ACC112 (cell line): ENCODE measurements at regions not wholly inside any gene's neighbourhood (a gene's known extent, or its start where the extent isn't known, plus 50 kb on each side); places are given as distances from the start of the nearest gene placed in this dataset.
"Not testable (repeated sequence)": the region's sequence is repeated elsewhere in the genome, so short reads cannot be mapped to it uniquely, and the experiment has no call there.

ENCODE experiments used
- H2AFZ ChIP-seq: fragments of 200-600 bp; sonication (generic); one replicate; pipeline ENCODE4 v1.6.0; 2017; ENCODE audit warnings: antibody characterized with exemption, low read length; ENCODE audit not compliant: unreplicated experiment
- H3K27ac ChIP-seq: fragments of 200-600 bp; sonication (generic); 2 replicates; pipeline ENCODE4 v1.5.1; 2014; ENCODE audit warnings: low read depth, mild to moderate bottlenecking, antibody characterized with exemption, low read length, moderate library complexity
- H3K27me3 ChIP-seq: fragments of 200-600 bp; sonication (generic); 2 replicates; pipeline ENCODE4 v1.6.1; 2014; ENCODE audit warnings: mild to moderate bottlenecking, antibody characterized with exemption, low read length, moderate library complexity, mixed read lengths; ENCODE audit not compliant: insufficient read depth
- H3K36me3 ChIP-seq: fragments of 200-600 bp; sonication (generic); 2 replicates; pipeline ENCODE4 v1.6.1; 2016; ENCODE audit warnings: mild to moderate bottlenecking, antibody characterized with exemption, low read length, moderate library complexity, mixed read lengths; ENCODE audit not compliant: insufficient read depth
- H3K4me1 ChIP-seq: fragments of 200-600 bp; sonication (generic); one replicate; pipeline ENCODE4 v1.6.1; 2016; ENCODE audit warnings: low read length, mixed read lengths; ENCODE audit not compliant: insufficient read depth, unreplicated experiment, control insufficient read depth
- H3K4me3 ChIP-seq: fragments of 200-600 bp; sonication (generic); 2 replicates; pipeline ENCODE4 v1.5.1; 2014; ENCODE audit warnings: mild to moderate bottlenecking, low read depth, low read length
- H3K79me2 ChIP-seq: fragments of 200-600 bp; sonication (generic); one replicate; pipeline ENCODE4 v1.6.0; 2016; ENCODE audit warnings: low read length; ENCODE audit not compliant: control insufficient read depth, unreplicated experiment, insufficient read depth

GRCh38 chr7:142636751-142637150 is 112.5 kb upstream of the PRSS1 start:
- Histone ChIP-seq H3K36me3 (no peaks in the 10 kb centered on the region), H2AFZ (no peak overlapping the region), H3K27ac (no peak overlapping the region), H3K4me1 (no peaks in the 10 kb centered on the region), H3K27me3 (peaks cover 54% of the 10 kb centered on the region), H3K4me3 (no peak overlapping the region), H3K79me2 (no peaks in the 10 kb centered on the region)

GRCh38 chr7:142636107-142636506 is 113.2 kb upstream of the PRSS1 start:
- not testable (repeated sequence) for H3K4me1 ChIP-seq, H3K27ac ChIP-seq, H2AFZ ChIP-seq, H3K4me3 ChIP-seq, H3K36me3 ChIP-seq, H3K79me2 ChIP-seq
- H3K27me3 ChIP-seq, result peaks cover 54% of the 10 kb centered on the region

- 0 out of 2 replicates have a peak, but pooled peaks cover 2% of the 10 kb centered on the region for H3K36me3 ChIP-seq
- no peaks in the 10 kb centered on the region for H3K79me2 ChIP-seq
- H2AFZ ChIP-seq, result no peak overlapping the region
- H3K4me1 ChIP-seq, result peaks cover 8% of the 10 kb centered on the region
- no peak overlapping the region for H3K4me3 ChIP-seq
- no peak overlapping the region for H3K27ac ChIP-seq
- H3K27me3 ChIP-seq, result peaks cover 31% of the 10 kb centered on the region
These were observed 116.8 kb upstream of the PRSS1 start for GRCh38 chr7:142632271-142633134.

GRCh38 chr7:142629588-142630260 is 119.5 kb upstream of the PRSS1 start:
- no peak overlapping the region for H3K4me3 ChIP-seq

GRCh38 chr7:142628945-142629344 is 120.3 kb upstream of the PRSS1 start:
- Histone ChIP-seq H3K36me3 (0 out of 2 replicates have a peak, but pooled peaks cover 2% of the 10 kb centered on the region), H3K79me2 (no peaks in the 10 kb centered on the region), H3K27me3 (peaks cover 15% of the 10 kb centered on the region; the same call in 1 of the 2 replicates), H3K27ac (no peak overlapping the region), H3K4me3 (no peak overlapping the region), H3K4me1 (peaks cover 8% of the 10 kb centered on the region), H2AFZ (no peak overlapping the region)

More at GRCh38 chr7:142629588-142630260, 119.5 kb upstream of the PRSS1 start:
- no peaks in the 10 kb centered on the region for H3K79me2 ChIP-seq
- 0 out of 2 replicates have a peak, but pooled peaks cover 2% of the 10 kb centered on the region for H3K36me3 ChIP-seq
- H3K27me3 ChIP-seq, result peaks cover 20% of the 10 kb centered on the region
- H3K27ac ChIP-seq, result no peak overlapping the region
- peaks cover 8% of the 10 kb centered on the region for H3K4me1 ChIP-seq
- no peak overlapping the region for H2AFZ ChIP-seq

GRCh38 chr7:142627223-142627622 is 122.0 kb upstream of the PRSS1 start:
- H3K4me3 ChIP-seq, H3K36me3 ChIP-seq, H3K27ac ChIP-seq, H2AFZ ChIP-seq, H3K4me1 ChIP-seq, H3K79me2 ChIP-seq: not testable (repeated sequence)
- H3K27me3 ChIP-seq, result peaks cover 19% of the 10 kb centered on the region; the same call in 1 of the 2 replicates

- H3K36me3 ChIP-seq, result 0 out of 2 replicates have a peak, but pooled peaks cover 2% of the 10 kb centered on the region
- no peaks in the 10 kb centered on the region for H3K79me2 ChIP-seq
- H3K4me3 ChIP-seq, result no peak overlapping the region
- H3K27ac ChIP-seq, result no peak overlapping the region
- no peak overlapping the region for H2AFZ ChIP-seq
- peaks cover 8% of the 10 kb centered on the region for H3K4me1 ChIP-seq
- H3K27me3 ChIP-seq, result peaks cover 12% of the 10 kb centered on the region; the same call in 1 of the 2 replicates
These were observed 122.7 kb upstream of the PRSS1 start for GRCh38 chr7:142626420-142627035.

GRCh38 chr7:142625216-142625615 is 124.1 kb upstream of the PRSS1 start:
- not testable (repeated sequence) for H3K4me3 ChIP-seq, H2AFZ ChIP-seq, H3K27ac ChIP-seq, H3K4me1 ChIP-seq, H3K36me3 ChIP-seq, H3K27me3 ChIP-seq, H3K79me2 ChIP-seq

- Histone ChIP-seq H3K36me3 (no peaks in the 10 kb centered on the region), H3K79me2 (no peaks in the 10 kb centered on the region), H3K27ac (no peak overlapping the region), H2AFZ (no peak overlapping the region), H3K4me1 (no peaks in the 10 kb centered on the region), H3K27me3 (peaks cover 21% of the 10 kb centered on the region; the same call in 1 of the 2 replicates), H3K4me3 (no peak overlapping the region)
These were observed 128.9 kb upstream of the PRSS1 start for GRCh38 chr7:142620402-142620801.

GRCh38 chr7:142618655-142619351 is 130.5 kb upstream of the PRSS1 start:
- H3K27ac ChIP-seq, result no peak overlapping the region
- H3K4me3 ChIP-seq, result no peak overlapping the region
- H3K79me2 ChIP-seq, result no peaks in the 10 kb centered on the region
- peaks cover 26% of the 10 kb centered on the region; the same call in 1 of the 2 replicates for H3K27me3 ChIP-seq
- H3K36me3 ChIP-seq, result no peaks in the 10 kb centered on the region
- no peak overlapping the region for H2AFZ ChIP-seq
- H3K4me1 ChIP-seq, result no peaks in the 10 kb centered on the region
